Keratinocyte (primary cell): ENCODE measurements at regions not wholly inside any gene's neighbourhood (a gene's known extent, or its start where the extent isn't known, plus 50 kb on each side); places are given as distances from the start of the nearest gene placed in this dataset.

ENCODE experiments used
- DNase-seq: peaks from one replicate; pipeline ENCODE4 v3.0.0-alpha.2; 2011; ENCODE audit warnings: low read depth, missing footprints, low spot score
- FAIRE-seq: peaks from 2 replicates; lab custom pipeline; 2011; peaks lifted over from hg19 to GRCh38; lab: Jason Lieb, UNC
- H2AFZ ChIP-seq: 2 replicates; pipeline ENCODE4 v1.6.0; 2012; ENCODE audit warnings: low read length, control low read depth, inconsistent platforms; ENCODE audit not compliant: control insufficient read depth
- H3K27ac ChIP-seq: 2 replicates; pipeline ENCODE4 v1.5.1; 2011; ENCODE audit warnings: low read length; ENCODE audit not compliant: control insufficient read depth, insufficient read depth
- H3K27me3 ChIP-seq: 3 replicates; pipeline ENCODE4 v1.6.0; 2011; ENCODE audit warnings: low read length; ENCODE audit not compliant: control insufficient read depth, insufficient read depth; ENCODE audit errors: extremely low read depth
- H3K36me3 ChIP-seq, 2 experiments: 2 replicates in 1 of 2; 3 replicates in 1 of 2; pipeline ENCODE4 v1.5.1; 2011; ENCODE audit warnings: low read length in 2 of 2, mild to moderate bottlenecking in 1 of 2; ENCODE audit not compliant: control insufficient read depth in 2 of 2, insufficient read depth in 2 of 2; ENCODE audit errors: extremely low read depth in 1 of 2
- H3K4me1 ChIP-seq: 3 replicates; pipeline ENCODE4 v1.5.1; 2011; ENCODE audit warnings: low read length; ENCODE audit not compliant: control insufficient read depth, insufficient read depth; ENCODE audit errors: extremely low read depth
- H3K4me2 ChIP-seq: 3 replicates; pipeline ENCODE4 v1.6.0; 2011; ENCODE audit warnings: low read depth, low read length; ENCODE audit not compliant: control insufficient read depth, insufficient read depth; ENCODE audit errors: extremely low read depth
- H3K4me3 ChIP-seq, 3 experiments: fragments of 200-600 bp in 1 of 3; sonication (generic) in 1 of 3; 2 replicates in 2 of 3; 3 replicates in 1 of 3; pipeline ENCODE4 v1.5.1; 2011 to 2016; ENCODE audit warnings: low read length in 3 of 3, mild to moderate bottlenecking in 3 of 3, control low read depth in 2 of 3, inconsistent platforms in 1 of 3, low read depth in 1 of 3, mixed read lengths in 1 of 3, mixed run types in 1 of 3, moderate library complexity in 1 of 3; ENCODE audit not compliant: control insufficient read depth in 2 of 3, insufficient read depth in 2 of 3; ENCODE audit errors: extremely low read depth in 1 of 3
- H3K79me2 ChIP-seq: 2 replicates; pipeline ENCODE4 v1.6.0; 2012; ENCODE audit warnings: low read length; ENCODE audit not compliant: control insufficient read depth, insufficient read depth
- H3K9ac ChIP-seq: 3 replicates; pipeline ENCODE4 v1.6.0; 2011; ENCODE audit warnings: low read length; ENCODE audit not compliant: control insufficient read depth, insufficient read depth; ENCODE audit errors: extremely low read depth
- H3K9me1 ChIP-seq: 3 replicates; pipeline ENCODE4 v1.6.0; 2011; ENCODE audit warnings: low read length; ENCODE audit not compliant: control insufficient read depth, insufficient read depth; ENCODE audit errors: extremely low read depth
- H3K9me3 ChIP-seq: 2 replicates; pipeline ENCODE4 v1.5.1; 2012; ENCODE audit warnings: low read depth, low read length; ENCODE audit not compliant: control insufficient read depth
- H4K20me1 ChIP-seq: 3 replicates; pipeline ENCODE4 v1.6.0; 2011; ENCODE audit warnings: low read length; ENCODE audit not compliant: control insufficient read depth, insufficient read depth; ENCODE audit errors: extremely low read depth
- EZH2 ChIP-seq: IDR thresholded peaks from one replicate; pipeline ENCODE4 v1.6.1; 2012; ENCODE audit warnings: inconsistent platforms, mild to moderate bottlenecking, low read length, moderate library complexity
- dilution Hi-C: fragments of 300-500 bp; cut with MboI; formaldehyde crosslinking; loops from one replicate; pipeline ENCODE4 v1.7.0; 2020; ENCODE audit warnings: low sequenced_read_pairs; ENCODE audit not compliant: extremely low pct_ligation_motif_present
- TF ChIP-seq, protein P1 (sequence below), 3 experiments: IDR thresholded peaks in 1 of 3; conservative IDR thresholded peaks in 1 of 3; optimal IDR thresholded peaks in 1 of 3; 2 replicates in 2 of 3; 3 replicates in 1 of 3; pipeline versions ENCODE3 to v1.5.1; 2011; ENCODE audit warnings: low read length in 3 of 3, mild to moderate bottlenecking in 3 of 3, moderate library complexity in 2 of 3, control low read depth in 1 of 3, inconsistent platforms in 1 of 3; ENCODE audit not compliant: insufficient read depth in 2 of 3; ENCODE audit errors: extremely low read depth in 1 of 3

DNA sequence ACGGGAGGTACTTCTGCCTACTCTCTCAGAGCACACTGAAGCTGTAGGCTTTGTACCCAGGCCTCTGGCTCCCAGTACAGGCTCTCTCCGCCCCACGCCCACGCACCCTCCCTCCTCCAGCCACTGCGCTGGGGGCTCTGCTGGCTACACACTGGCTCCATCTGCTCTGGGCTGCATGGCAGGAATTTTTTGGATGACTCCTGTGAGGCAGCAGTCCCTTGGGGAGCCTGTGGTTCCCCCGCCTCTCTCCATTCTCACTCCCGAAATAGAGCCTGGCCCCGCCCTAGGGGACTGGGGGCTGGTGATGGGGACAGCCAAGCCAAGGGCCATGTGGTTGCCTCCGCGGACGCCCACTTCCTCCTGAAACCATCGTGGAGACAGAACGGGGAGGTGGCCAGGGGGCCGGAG is 58.1 kb upstream of the ADRA2C start:
- Histone ChIP-seq H3K4me1 (no peaks in the 10 kb centered on the region), H3K36me3 (no peaks in the 10 kb centered on the region), H3K4me3 (no peak overlapping the region), H2AFZ (no peak overlapping the region), H3K79me2 (no peaks in the 10 kb centered on the region), H3K27me3 (peaks cover 17% of the 10 kb centered on the region), H3K27ac (no peak overlapping the region), H3K9ac (no peak overlapping the region), H3K9me3 (no peaks in the 10 kb centered on the region), H3K9me1 (no peaks in the 10 kb centered on the region), H4K20me1 (no peaks in the 10 kb centered on the region), H3K4me2 (no peak overlapping the region)
- FAIRE-seq (no peak), DNase-seq (no peak)
- dilution Hi-C loops, result no loop called here
- no peak for TF ChIP-seq EZH2
- TF ChIP-seq, protein P1, sequence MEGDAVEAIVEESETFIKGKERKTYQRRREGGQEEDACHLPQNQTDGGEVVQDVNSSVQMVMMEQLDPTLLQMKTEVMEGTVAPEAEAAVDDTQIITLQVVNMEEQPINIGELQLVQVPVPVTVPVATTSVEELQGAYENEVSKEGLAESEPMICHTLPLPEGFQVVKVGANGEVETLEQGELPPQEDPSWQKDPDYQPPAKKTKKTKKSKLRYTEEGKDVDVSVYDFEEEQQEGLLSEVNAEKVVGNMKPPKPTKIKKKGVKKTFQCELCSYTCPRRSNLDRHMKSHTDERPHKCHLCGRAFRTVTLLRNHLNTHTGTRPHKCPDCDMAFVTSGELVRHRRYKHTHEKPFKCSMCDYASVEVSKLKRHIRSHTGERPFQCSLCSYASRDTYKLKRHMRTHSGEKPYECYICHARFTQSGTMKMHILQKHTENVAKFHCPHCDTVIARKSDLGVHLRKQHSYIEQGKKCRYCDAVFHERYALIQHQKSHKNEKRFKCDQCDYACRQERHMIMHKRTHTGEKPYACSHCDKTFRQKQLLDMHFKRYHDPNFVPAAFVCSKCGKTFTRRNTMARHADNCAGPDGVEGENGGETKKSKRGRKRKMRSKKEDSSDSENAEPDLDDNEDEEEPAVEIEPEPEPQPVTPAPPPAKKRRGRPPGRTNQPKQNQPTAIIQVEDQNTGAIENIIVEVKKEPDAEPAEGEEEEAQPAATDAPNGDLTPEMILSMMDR (optimal IDR thresholded peaks at IDR 0.05 in 1 of 3, IDR thresholded peaks at IDR 0.05 in 1 of 3, conservative IDR thresholded peaks at IDR 0.05 in 1 of 3; ENCODE audit: extremely low read depth in 1 of 3, insufficient read depth in 2 of 3, low read length in 3 of 3), result no peak

DNA sequence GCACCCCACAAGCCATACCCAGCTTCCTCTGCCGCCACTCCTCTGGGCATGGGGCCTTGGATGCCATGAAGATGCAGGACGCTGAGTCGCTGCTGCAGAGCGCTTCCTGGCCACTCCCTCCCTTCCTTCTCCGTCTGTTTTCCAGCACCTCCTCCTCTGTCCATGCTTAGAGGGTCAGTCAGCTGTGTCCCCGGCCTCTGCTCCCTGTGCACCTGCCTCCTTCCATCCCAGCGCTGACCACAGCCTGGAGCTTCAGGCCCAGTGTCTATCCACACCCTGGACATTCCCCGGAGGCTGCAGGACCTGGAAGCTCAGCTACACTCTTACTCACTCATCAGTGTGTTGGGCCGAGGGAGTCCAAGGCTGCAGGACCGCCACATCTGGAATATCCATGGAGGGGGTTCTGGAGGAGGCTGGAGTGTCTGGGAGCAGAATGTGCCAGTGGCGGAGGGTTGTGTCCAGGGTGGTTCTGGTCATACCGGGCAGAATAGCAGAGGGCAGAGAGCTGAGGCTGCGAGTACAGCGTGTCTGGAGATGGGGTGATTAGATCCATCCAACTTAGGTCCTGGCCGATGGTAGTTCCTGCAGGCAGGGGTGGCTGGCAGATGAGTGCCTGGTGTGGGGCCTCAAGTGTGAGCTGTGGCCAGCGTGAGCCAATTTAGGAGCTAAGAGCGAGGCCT is 58.6 kb upstream of the ADRA2C start:
- Histone ChIP-seq H3K9me3 (no peaks in the 10 kb centered on the region), H3K27ac (no peak overlapping the region), H3K79me2 (no peaks in the 10 kb centered on the region), H3K27me3 (peaks cover 23% of the 10 kb centered on the region), H3K9me1 (no peaks in the 10 kb centered on the region), H2AFZ (no peak overlapping the region), H3K36me3 (no peaks in the 10 kb centered on the region), H3K4me2 (no peak overlapping the region), H3K9ac (no peak overlapping the region), H3K4me1 (no peaks in the 10 kb centered on the region), H4K20me1 (no peaks in the 10 kb centered on the region), H3K4me3 (no peak overlapping the region)
- DNase-seq (no peak), FAIRE-seq (no peak)
- dilution Hi-C loops, result no loop called here
- TF ChIP-seq, protein P1 (optimal IDR thresholded peaks at IDR 0.05 in 1 of 3, IDR thresholded peaks at IDR 0.05 in 1 of 3, conservative IDR thresholded peaks at IDR 0.05 in 1 of 3; ENCODE audit: extremely low read depth in 1 of 3, insufficient read depth in 2 of 3, low read length in 3 of 3), result no peak
- no peak for TF ChIP-seq EZH2
